Liver (tissue), 8 donors: ENCODE measurements at regions not wholly inside any gene's neighbourhood (a gene's known extent, or its start where the extent isn't known, plus 50 kb on each side); places are given as distances from the start of the nearest gene placed in this dataset.

Source experiments
- DNase-seq: peaks from one replicate; pipeline ENCODE4 v3.0.0-alpha.2; 2017; ENCODE audit warnings: low spot score
- H3K27ac ChIP-seq, 2 donors: one replicate each; pipeline ENCODE4 v1.7.0; 2013; ENCODE audit warnings: inconsistent platforms in 2 of 2, low read length in 2 of 2, control low read depth in 1 of 2, low read depth in 1 of 2, mild to moderate bottlenecking in 1 of 2
- H3K27me3 ChIP-seq, 4 donors: one replicate each; pipeline versions ENCODE4 v1.6.1 to v1.7.0; 2013; ENCODE audit warnings: low read length in 3 of 4, inconsistent platforms in 1 of 4, mild to moderate bottlenecking in 1 of 4, moderate library complexity in 1 of 4; ENCODE audit not compliant: control insufficient read depth in 4 of 4, insufficient read depth in 4 of 4
- H3K36me3 ChIP-seq, 4 donors: one replicate each; pipeline versions ENCODE4 v1.6.1 to v1.7.0; 2013; ENCODE audit warnings: low read length in 3 of 4, mild to moderate bottlenecking in 3 of 4, low read depth in 1 of 4, moderate library complexity in 1 of 4; ENCODE audit not compliant: control insufficient read depth in 4 of 4, insufficient read depth in 3 of 4
- H3K4me1 ChIP-seq, 4 donors: one replicate each; pipeline versions ENCODE4 v1.6.1 to v1.7.0; 2013; ENCODE audit warnings: low read length in 3 of 4, mild to moderate bottlenecking in 3 of 4, moderate library complexity in 1 of 4; ENCODE audit not compliant: control insufficient read depth in 4 of 4, insufficient read depth in 4 of 4
- H3K4me3 ChIP-seq, 3 donors: one replicate each; pipeline versions ENCODE4 v1.6.1 to v1.7.0; 2013; ENCODE audit warnings: low read length in 3 of 3, control low read depth in 1 of 3, low read depth in 1 of 3, mild to moderate bottlenecking in 1 of 3
- H3K9ac ChIP-seq, 2 donors: one replicate each; pipeline ENCODE4 v1.7.0; 2013; ENCODE audit warnings: low read length in 2 of 2, mild to moderate bottlenecking in 2 of 2, moderate library complexity in 2 of 2, control low read depth in 1 of 2, low read depth in 1 of 2
- H3K9me3 ChIP-seq, 4 donors: one replicate each; pipeline versions ENCODE4 v1.6.1 to v1.7.0; 2013; ENCODE audit warnings: low read length in 3 of 4; ENCODE audit not compliant: control insufficient read depth in 4 of 4
- EGR1 ChIP-seq, 2 donors: IDR thresholded peaks; 2 replicates each; pipeline ENCODE4 v1.6.1; 2016 to 2018; ENCODE audit warnings: antibody characterized with exemption in 2 of 2, low read depth in 2 of 2
- FOXA1 ChIP-seq: IDR thresholded peaks from 2 replicates; pipeline ENCODE4 v1.6.1; 2016; ENCODE audit warnings: antibody characterized with exemption
- FOXA2 ChIP-seq: IDR thresholded peaks from 2 replicates; pipeline ENCODE4 v1.6.1; 2016; ENCODE audit warnings: antibody characterized with exemption
- GABPA ChIP-seq, 2 donors: IDR thresholded peaks in 1 of 2; conservative IDR thresholded peaks in 1 of 2; 2 replicates each; pipeline ENCODE4 v1.6.1; 2016; ENCODE audit warnings: antibody characterized with exemption in 2 of 2, mild to moderate bottlenecking in 1 of 2, moderate library complexity in 1 of 2
- HNF4A ChIP-seq, 2 donors: conservative IDR thresholded peaks; 2 replicates each; pipeline ENCODE4 v1.6.1; 2016; ENCODE audit warnings: antibody characterized with exemption in 2 of 2, mild to moderate bottlenecking in 2 of 2
- HNF4G ChIP-seq: IDR thresholded peaks from 2 replicates; pipeline ENCODE4 v1.6.1; 2016; ENCODE audit warnings: antibody characterized with exemption
- JUND ChIP-seq, 2 donors: IDR thresholded peaks; 2 replicates each; pipeline ENCODE4 v1.6.1; 2016; ENCODE audit warnings: antibody characterized with exemption in 2 of 2
- MAX ChIP-seq: IDR thresholded peaks from 2 replicates; pipeline ENCODE4 v1.6.1; 2016; ENCODE audit warnings: antibody characterized with exemption
- NR2F2 ChIP-seq: IDR thresholded peaks from 2 replicates; pipeline ENCODE4 v1.6.1; 2016; ENCODE audit warnings: antibody characterized with exemption
- RAD21 ChIP-seq, 2 donors: IDR thresholded peaks; 2 replicates each; pipeline ENCODE4 v1.6.1; 2016; ENCODE audit warnings: antibody characterized with exemption in 2 of 2, mild to moderate bottlenecking in 2 of 2
- REST ChIP-seq: IDR thresholded peaks from 2 replicates; pipeline ENCODE4 v1.6.1; 2016; ENCODE audit warnings: antibody characterized with exemption, mild to moderate bottlenecking
- RXRA ChIP-seq, 2 donors: IDR thresholded peaks; 2 replicates each; pipeline ENCODE4 v1.6.1; 2017 to 2018; ENCODE audit warnings: antibody characterized with exemption in 2 of 2, mild to moderate bottlenecking in 1 of 2
- SP1 ChIP-seq: IDR thresholded peaks from 2 replicates; pipeline ENCODE4 v1.6.1; 2018; ENCODE audit warnings: antibody characterized with exemption, mild to moderate bottlenecking
- TAF1 ChIP-seq: conservative IDR thresholded peaks from 2 replicates; pipeline ENCODE4 v1.6.1; 2016; ENCODE audit warnings: antibody characterized with exemption, mild to moderate bottlenecking
- YY1 ChIP-seq: IDR thresholded peaks from 2 replicates; pipeline ENCODE4 v1.6.1; 2016; ENCODE audit warnings: antibody characterized with exemption, mild to moderate bottlenecking
- ZBTB33 ChIP-seq: IDR thresholded peaks from 2 replicates; pipeline ENCODE4 v1.6.1; 2016; ENCODE audit warnings: antibody characterized with exemption
- WGBS: extraction: QIAGEN DNeasy Blood & Tissue Kit; methylation state at CpG from one replicate; pipeline ENCODE4 v1.1.7; 2013; 5-methylcytosine and 5-hydroxymethylcytosine counted together
- TF ChIP-seq, protein P1 (sequence below): IDR thresholded peaks from 2 replicates; pipeline ENCODE4 v1.6.1; 2016; ENCODE audit warnings: antibody characterized with exemption
- TF ChIP-seq, protein P2 (sequence below): fragments of 150-350 bp; IDR thresholded peaks from 2 replicates; pipeline ENCODE4 v1.5.1; 2017; ENCODE audit warnings: improper control_type of control experiment, low read depth, low read length; ENCODE audit not compliant: missing input control
- donor health status: healthy.
- donor health status: healthy.
- donor health status: healthy.
- donor health status: healthy.
- donor health status: healthy.

GRCh38 chr3:55320928-55321327 is 166.2 kb downstream of the WNT5A start:
- no peak overlapping the region for H3K4me3 ChIP-seq
- no peaks in the 10 kb centered on the region for H3K27me3 ChIP-seq
- no peaks in the 10 kb centered on the region for H3K9me3 ChIP-seq
- DNase-seq = no peak
- H3K9ac ChIP-seq = no peak overlapping the region
- peaks cover 0 to 1% (median 0%) of the 10 kb centered on the region in 4 donors for H3K4me1 ChIP-seq
- TF ChIP-seq RAD21 (IDR thresholded peaks at IDR 0.05) = no peak
- TF ChIP-seq TAF1 = no peak
- no peak for TF ChIP-seq FOXA2
- no peak for TF ChIP-seq NR2F2
- TF ChIP-seq MAX = no peak
- no peak for TF ChIP-seq FOXA1
- TF ChIP-seq YY1 = no peak
- TF ChIP-seq SP1 = no peak
- no peak for TF ChIP-seq GABPA (IDR thresholded peaks at IDR 0.05 in 1 of 2, conservative IDR thresholded peaks at IDR 0.05 in 1 of 2)
- TF ChIP-seq, protein P1, sequence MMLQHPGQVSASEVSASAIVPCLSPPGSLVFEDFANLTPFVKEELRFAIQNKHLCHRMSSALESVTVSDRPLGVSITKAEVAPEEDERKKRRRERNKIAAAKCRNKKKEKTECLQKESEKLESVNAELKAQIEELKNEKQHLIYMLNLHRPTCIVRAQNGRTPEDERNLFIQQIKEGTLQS = no peak
- TF ChIP-seq, protein P2, sequence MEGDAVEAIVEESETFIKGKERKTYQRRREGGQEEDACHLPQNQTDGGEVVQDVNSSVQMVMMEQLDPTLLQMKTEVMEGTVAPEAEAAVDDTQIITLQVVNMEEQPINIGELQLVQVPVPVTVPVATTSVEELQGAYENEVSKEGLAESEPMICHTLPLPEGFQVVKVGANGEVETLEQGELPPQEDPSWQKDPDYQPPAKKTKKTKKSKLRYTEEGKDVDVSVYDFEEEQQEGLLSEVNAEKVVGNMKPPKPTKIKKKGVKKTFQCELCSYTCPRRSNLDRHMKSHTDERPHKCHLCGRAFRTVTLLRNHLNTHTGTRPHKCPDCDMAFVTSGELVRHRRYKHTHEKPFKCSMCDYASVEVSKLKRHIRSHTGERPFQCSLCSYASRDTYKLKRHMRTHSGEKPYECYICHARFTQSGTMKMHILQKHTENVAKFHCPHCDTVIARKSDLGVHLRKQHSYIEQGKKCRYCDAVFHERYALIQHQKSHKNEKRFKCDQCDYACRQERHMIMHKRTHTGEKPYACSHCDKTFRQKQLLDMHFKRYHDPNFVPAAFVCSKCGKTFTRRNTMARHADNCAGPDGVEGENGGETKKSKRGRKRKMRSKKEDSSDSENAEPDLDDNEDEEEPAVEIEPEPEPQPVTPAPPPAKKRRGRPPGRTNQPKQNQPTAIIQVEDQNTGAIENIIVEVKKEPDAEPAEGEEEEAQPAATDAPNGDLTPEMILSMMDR = no peak
- TF ChIP-seq RXRA (IDR thresholded peaks at IDR 0.05) = no peak
- no peak for TF ChIP-seq HNF4G
- TF ChIP-seq HNF4A (conservative IDR thresholded peaks at IDR 0.05) = no peak
- TF ChIP-seq REST = no peak
- TF ChIP-seq JUND (IDR thresholded peaks at IDR 0.05) = no peak
- no peak for TF ChIP-seq EGR1 (IDR thresholded peaks at IDR 0.05; ENCODE audit: low read depth in 2 of 2)
- no peak for TF ChIP-seq ZBTB33
- H3K27ac ChIP-seq = no peak overlapping the region
- WGBS = 81% methylated on average over 1 of the region's 1 CpG
- no peaks in the 10 kb centered on the region for H3K36me3 ChIP-seq

DNA sequence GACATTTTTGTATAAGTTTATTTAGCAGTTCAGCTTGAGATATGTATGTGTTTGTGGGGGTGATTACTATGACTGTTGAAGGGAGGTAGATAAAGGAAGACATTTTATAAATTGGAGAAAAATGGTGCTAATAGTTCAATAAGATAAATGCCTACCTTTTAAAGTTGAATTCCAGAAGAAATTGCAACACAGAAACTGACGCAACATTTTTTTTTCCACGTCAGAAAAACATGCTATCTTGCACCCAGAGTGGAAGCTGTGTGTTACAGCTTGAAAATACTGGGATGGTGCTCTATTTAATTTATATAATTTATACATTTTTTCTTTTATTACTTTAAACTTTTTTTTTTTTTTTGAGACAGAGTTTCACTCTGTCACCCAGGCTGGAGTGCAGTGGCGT is 171.7 kb downstream of the WNT5A start:
- Histone ChIP-seq H3K27ac (no peak overlapping the region), H3K9ac (no peak overlapping the region), H3K9me3 (no peaks in the 10 kb centered on the region), H3K4me3 (no peak overlapping the region), H3K27me3 (no peaks in the 10 kb centered on the region), H3K4me1 (no peaks in the 10 kb centered on the region), H3K36me3 (no peaks in the 10 kb centered on the region)
- no peak for DNase-seq
- 73% methylated on average over 3 of the region's 3 CpGs for WGBS
- TF ChIP-seq REST = no peak
- no peak for TF ChIP-seq RXRA (IDR thresholded peaks at IDR 0.05)
- no peak for TF ChIP-seq GABPA (IDR thresholded peaks at IDR 0.05 in 1 of 2, conservative IDR thresholded peaks at IDR 0.05 in 1 of 2)
- TF ChIP-seq HNF4A (conservative IDR thresholded peaks at IDR 0.05) = no peak
- no peak for TF ChIP-seq SP1
- TF ChIP-seq ZBTB33 = no peak
- no peak for TF ChIP-seq FOXA2
- TF ChIP-seq NR2F2 = no peak
